HCT116 (cell line): ENCODE measurements at regions not wholly inside any gene's neighbourhood (a gene's known extent, or its start where the extent isn't known, plus 50 kb on each side); places are given as distances from the start of the nearest gene placed in this dataset.

ENCODE experiments used
- ATAC-seq: fragments of 200-7000 bp; cut with Tn5 transposase; 2 replicates; pipeline ENCODE4 v1.9.1; 2020; ENCODE audit warnings: mild to moderate bottlenecking, moderate library complexity
- BruUV-seq: library from RNA; stranded (reverse); fragments of 400-500 nt; replicated peaks from 2 replicates; lab custom pipeline; 2021; lab: Mats Ljungman, UMichigan
- CTCF ChIA-PET: fragments of 300-600 bp; sonication (Branson Sonifier 250); formaldehyde crosslinking; loops from one replicate; lab custom pipeline; 2021; ENCODE audit warnings: antibody characterized with exemption; lab: Charles Lee
- POLR2A ChIA-PET: fragments of 300-600, 350-600 bp; sonication (Branson Sonifier 250); formaldehyde crosslinking; loops from one replicate; lab custom pipeline; 2021; ENCODE audit warnings: antibody characterized with exemption; lab: Charles Lee
- RAD21 ChIA-PET, 2 experiments: fragments of 300-600 bp; sonication (Branson Sonifier 250); formaldehyde crosslinking; loops; one replicate each; lab custom pipeline; 2023; ENCODE audit warnings: low total read pairs in 2 of 2; ENCODE audit not compliant: uncharacterized antibody in 2 of 2, unreplicated experiment in 2 of 2, low non-redundant PET in 1 of 2; lab: Charles Lee
- DNase-seq: peaks from one replicate; pipeline ENCODE4 v3.0.0-alpha.2; 2010; ENCODE audit warnings: low read depth, low spot score
- H2AFZ ChIP-seq: fragments of 200-600 bp; shearing (Covaris generic), sonication (generic); 2 replicates; pipeline ENCODE4 v1.6.1; 2017; ENCODE audit warnings: low read depth, mixed run types, mixed read lengths, antibody characterized with exemption, low read length; ENCODE audit not compliant: poor library complexity, severe bottlenecking
- H3K27ac ChIP-seq: 2 replicates; pipeline ENCODE4 v1.5.1; 2012; ENCODE audit warnings: low read depth, low read length
- H3K27me3 ChIP-seq: fragments of 200-600 bp; sonication (generic); 2 replicates; pipeline ENCODE4 v1.6.1; 2016; ENCODE audit warnings: mixed run types, low read length, mixed read lengths; ENCODE audit not compliant: insufficient read depth
- H3K36me3 ChIP-seq, 2 experiments: fragments of 200-500 bp in 1 of 2; fragments of 200-600 bp in 1 of 2; sonication (Bioruptor generic) in 1 of 2; sonication (generic) in 1 of 2; 2 replicates each; pipeline versions ENCODE4 v1.5.1 to v1.6.1; 2014 to 2016; ENCODE audit warnings: low read length in 2 of 2, inconsistent platforms in 1 of 2, mixed read lengths in 1 of 2, mixed run types in 1 of 2; ENCODE audit not compliant: insufficient read depth in 2 of 2, control insufficient read depth in 1 of 2
- H3K4me1 ChIP-seq, 2 experiments: fragments of 200-600 bp in 1 of 2; sonication (generic) in 1 of 2; 2 replicates each; pipeline versions ENCODE4 v1.5.1 to v1.6.1; 2012 to 2017; ENCODE audit warnings: low read length in 2 of 2, inconsistent platforms in 1 of 2, mild to moderate bottlenecking in 1 of 2, mixed read lengths in 1 of 2, mixed run types in 1 of 2, moderate library complexity in 1 of 2; ENCODE audit not compliant: insufficient read depth in 2 of 2, control insufficient read depth in 1 of 2
- H3K4me2 ChIP-seq: fragments of 200-600 bp; sonication (generic); 2 replicates; pipeline ENCODE4 v1.6.1; 2017; ENCODE audit warnings: mixed run types, low read length, mixed read lengths
- H3K4me3 ChIP-seq, 2 experiments: fragments of 200-600 bp in 1 of 2; sonication (generic) in 1 of 2; replicated peaks in 1 of 2; 2 replicates each; pipeline ENCODE4 v1.5.1; 2011 to 2016; ENCODE audit warnings: low read length in 2 of 2, control low read depth in 1 of 2, low read depth in 1 of 2, mild to moderate bottlenecking in 1 of 2, mixed read lengths in 1 of 2, mixed run types in 1 of 2
- H3K79me2 ChIP-seq: fragments of 200-600 bp; sonication (generic); 2 replicates; pipeline ENCODE4 v1.6.1; 2017; ENCODE audit warnings: mild to moderate bottlenecking, mixed run types, low read length, moderate library complexity, mixed read lengths; ENCODE audit not compliant: insufficient read depth
- H3K9ac ChIP-seq: fragments of 200-600 bp; sonication (generic); 2 replicates; pipeline ENCODE4 v1.6.1; 2016; ENCODE audit warnings: low read length, mixed read lengths
- H3K9me2 ChIP-seq: fragments of 200-600 bp; sonication (generic), shearing (Covaris generic); 2 replicates; pipeline ENCODE4 v1.6.1; 2017; ENCODE audit warnings: mixed run types, mild to moderate bottlenecking, moderate library complexity; ENCODE audit not compliant: insufficient read depth
- H3K9me3 ChIP-seq, 2 experiments: fragments of 200-500 bp in 1 of 2; fragments of 200-600 bp in 1 of 2; sonication (Bioruptor generic) in 1 of 2; sonication (generic) in 1 of 2; 2 replicates each; pipeline ENCODE4 v1.6.1; 2014 to 2017; ENCODE audit warnings: low read length in 2 of 2, mixed read lengths in 2 of 2, inconsistent platforms in 1 of 2, low read depth in 1 of 2, mild to moderate bottlenecking in 1 of 2, mixed run types in 1 of 2, moderate library complexity in 1 of 2; ENCODE audit not compliant: control insufficient read depth in 1 of 2, insufficient read depth in 1 of 2
- H4K20me1 ChIP-seq: fragments of 200-600 bp; sonication (generic), shearing (Covaris generic); 2 replicates; pipeline ENCODE4 v1.6.1; 2017; ENCODE audit warnings: mixed run types, mild to moderate bottlenecking, moderate library complexity; ENCODE audit not compliant: insufficient read depth
- ATF3 ChIP-seq: IDR thresholded peaks from 2 replicates; pipeline ENCODE4 v1.6.1; 2012
- ELF1 ChIP-seq: IDR thresholded peaks from 2 replicates; pipeline ENCODE4 v1.6.1; 2012; ENCODE audit warnings: low read depth, borderline replicate concordance
- EZH2phosphoT487 ChIP-seq: fragments of 200-600 bp; IDR thresholded peaks from 2 replicates; pipeline ENCODE4 v1.6.1; 2018; ENCODE audit warnings: antibody characterized with exemption, borderline replicate concordance
- SP1 ChIP-seq: IDR thresholded peaks from 2 replicates; pipeline ENCODE4 v1.6.1; 2012; ENCODE audit warnings: low read depth
- ZNF274 ChIP-seq: fragments of 200-500 bp; sonication (Bioruptor generic); IDR thresholded peaks from 2 replicates; pipeline ENCODE4 v1.6.1; 2014; ENCODE audit warnings: mild to moderate bottlenecking, low read depth, low read length, inconsistent platforms
- intact Hi-C: fragments of 100-400 bp; cut with micrococcal nuclease; formaldehyde crosslinking; loops from 2 replicates; pipeline ENCODE4 v1.10.0; 2022
- TF ChIP-seq, protein P1 (sequence below): IDR thresholded peaks from 2 replicates; pipeline ENCODE4 v1.6.1; 2012

DNA sequence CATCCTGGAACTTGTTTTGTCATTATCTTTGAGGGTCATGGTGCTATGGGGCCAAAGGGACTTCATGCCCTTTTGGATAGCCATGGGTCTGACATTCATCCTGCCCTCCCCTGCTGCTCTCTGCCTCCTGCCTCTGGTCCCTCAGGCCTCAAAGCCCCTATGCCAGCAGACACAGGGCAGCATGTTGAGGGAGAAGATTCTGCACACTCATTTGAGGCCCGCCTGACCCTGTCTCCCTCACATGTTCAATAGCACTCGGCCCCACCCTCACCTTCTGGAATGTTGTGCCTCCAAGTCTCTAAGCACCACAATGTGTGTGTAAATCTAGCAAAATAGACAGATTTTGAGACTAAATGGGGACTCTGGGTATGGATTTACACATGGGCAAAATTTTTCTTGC lies 178.7 kb upstream of the ANKRD28 start:
- H3K79me2 ChIP-seq: no peaks in the 10 kb centered on the region
- no peak overlapping the region for H3K4me3 ChIP-seq
- H3K9me2 ChIP-seq: no peaks in the 10 kb centered on the region
- H3K4me2 ChIP-seq: peak overlapping the region; percentile 41
- H3K9ac ChIP-seq: no peak overlapping the region
- intact Hi-C loops: no loop called here
- peak overlapping the region; percentile 17 for H2AFZ ChIP-seq
- TF ChIP-seq ZNF274: no peak
- TF ChIP-seq SP1: no peak
- TF ChIP-seq ELF1: no peak
- TF ChIP-seq, protein P1, sequence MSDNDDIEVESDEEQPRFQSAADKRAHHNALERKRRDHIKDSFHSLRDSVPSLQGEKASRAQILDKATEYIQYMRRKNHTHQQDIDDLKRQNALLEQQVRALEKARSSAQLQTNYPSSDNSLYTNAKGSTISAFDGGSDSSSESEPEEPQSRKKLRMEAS: no peak
- TF ChIP-seq, all 23 proteins: peak for 0
- H4K20me1 ChIP-seq: no peaks in the 10 kb centered on the region
- no peaks in the 10 kb centered on the region for H3K9me3 ChIP-seq
- ATAC-seq (peak; percentile 57), DNase-seq (no peak)
- CTCF ChIA-PET: interaction anchor here (0.6 kb wide), 1 partner anchor 135 kb away, joined by 3 read pairs; no protein-coding TSS in a partner anchor
- POLR2A ChIA-PET: no interaction called here
- BruUV-seq: no TSS peak
- RAD21 ChIA-PET: no interaction called here
- no peaks in the 10 kb centered on the region for H3K27me3 ChIP-seq
- no peak overlapping the region for H3K27ac ChIP-seq
- H3K36me3 ChIP-seq: no peaks in the 10 kb centered on the region
- peaks cover 10 to 12% of the 10 kb centered on the region in 2 experiments for H3K4me1 ChIP-seq

DNA sequence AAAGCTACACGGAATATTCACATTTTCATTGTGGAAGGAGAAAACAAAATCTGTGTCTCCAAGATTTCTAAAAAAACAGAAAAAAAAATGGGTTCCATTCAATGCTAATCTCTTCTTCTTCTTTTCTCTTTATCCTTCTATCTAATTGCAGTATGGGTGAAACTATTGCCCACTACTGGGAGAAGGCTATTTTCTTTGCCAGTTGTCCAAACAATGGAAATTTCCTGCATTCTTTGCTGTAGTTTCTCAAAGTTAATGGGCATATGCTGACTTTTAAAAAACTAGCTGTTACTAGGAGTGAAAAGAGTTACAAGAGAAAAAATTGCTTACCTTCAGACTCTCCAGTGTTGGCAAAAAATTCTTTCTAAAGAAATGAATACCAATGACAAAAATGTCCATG lies 179.3 kb upstream of the ANKRD28 start:
- POLR2A ChIA-PET: no interaction called here
- TF ChIP-seq ATF3 (no peak), EZH2phosphoT487 (no peak)
- no peak overlapping the region for H3K4me3 ChIP-seq
- H3K36me3 ChIP-seq: no peaks in the 10 kb centered on the region
- peak overlapping the region; percentile 41; the same call in 1 of the 2 replicates for H3K4me2 ChIP-seq
- no peak overlapping the region for H3K9ac ChIP-seq
- ATAC-seq: no peak
- DNase-seq: no peak
- no peaks in the 10 kb centered on the region for H3K79me2 ChIP-seq
- H3K27me3 ChIP-seq: no peaks in the 10 kb centered on the region
- H2AFZ ChIP-seq: peak overlapping the region; percentile 17
- no peaks in the 10 kb centered on the region for H3K9me3 ChIP-seq
- H3K4me1 ChIP-seq: peaks cover 10 to 12% of the 10 kb centered on the region in 2 experiments
- CTCF ChIA-PET: no interaction called here
- no peak overlapping the region for H3K27ac ChIP-seq
- H4K20me1 ChIP-seq: no peaks in the 10 kb centered on the region
- BruUV-seq: no TSS peak
- intact Hi-C loops: no loop called here
- H3K9me2 ChIP-seq: no peaks in the 10 kb centered on the region
- RAD21 ChIA-PET: no interaction called here
